SK-N-SH treated with all-trans-retinoic acid at 6 μM for 48 hours (cell line): ENCODE measurements at regions not wholly inside any gene's neighbourhood (a gene's known extent, or its start where the extent isn't known, plus 50 kb on each side); places are given as distances from the start of the nearest gene placed in this dataset.

ENCODE experiments used
- ARNTL ChIP-seq: fragments of 450-650 bp; formaldehyde crosslinking; IDR thresholded peaks from 2 replicates; pipeline ENCODE4 v1.5.0; 2020; ENCODE audit warnings: low read depth, mild to moderate bottlenecking, moderate library complexity, borderline replicate concordance
- CSRNP3 ChIP-seq: fragments of 250-450 bp; sonication (Bioruptor Pico); IDR thresholded peaks from 2 replicates; pipeline ENCODE4 v1.5.1; 2021; ENCODE audit warnings: mild to moderate bottlenecking, moderate library complexity
- PPARA ChIP-seq: fragments of 250-450 bp; sonication (Bioruptor Pico); IDR thresholded peaks from 2 replicates; pipeline ENCODE4 v1.5.0; 2020; ENCODE audit warnings: mild to moderate bottlenecking, borderline replicate concordance
- RARB ChIP-seq: fragments of 250-450 bp; sonication (Bioruptor Pico); IDR thresholded peaks from 2 replicates; pipeline ENCODE4 v1.8.0; 2021; ENCODE audit warnings: mild to moderate bottlenecking, moderate library complexity
- TF ChIP-seq, protein P1 (sequence below): fragments of 250-450 bp; sonication (Bioruptor Pico); IDR thresholded peaks from 2 replicates; pipeline ENCODE4 v1.8.0; 2020; ENCODE audit warnings: mild to moderate bottlenecking, moderate library complexity, borderline replicate concordance

DNA sequence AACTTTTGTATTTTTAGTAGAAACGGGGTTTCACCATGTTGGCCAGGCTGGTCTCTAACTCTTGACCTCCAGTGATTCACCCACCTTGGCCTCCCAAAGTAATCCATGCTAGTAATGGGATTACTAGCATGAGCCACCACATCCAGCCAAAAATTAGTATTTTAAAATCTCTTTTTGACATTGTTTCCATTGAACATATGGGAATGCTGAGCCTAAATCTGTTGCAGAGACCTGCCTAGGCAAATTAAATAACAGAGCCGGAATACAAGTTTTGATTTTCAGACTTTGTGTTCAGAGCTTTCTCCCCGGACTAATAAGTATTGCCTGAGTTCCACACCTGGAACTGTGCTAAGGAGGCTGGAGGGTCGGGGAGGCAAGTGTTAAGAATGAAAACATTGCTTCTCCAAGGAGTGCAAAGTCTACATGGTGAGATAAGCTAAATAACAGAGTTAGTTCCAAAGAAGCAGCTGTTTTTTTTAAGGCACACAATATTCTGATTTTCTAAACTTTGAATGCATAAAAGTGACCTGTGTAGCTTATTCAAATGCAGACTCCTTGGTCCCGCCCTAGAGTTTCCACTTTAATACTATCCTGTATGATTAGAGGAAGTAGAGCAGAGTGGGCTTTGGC lies 150.6 kb upstream of the CELF4 start:
- TF ChIP-seq RARB (CRISPR knock-in tag) (no peak), PPARA (CRISPR knock-in tag) (no peak), CSRNP3 (CRISPR knock-in tag) (no peak), ARNTL (CRISPR knock-in tag) (no peak)
- TF ChIP-seq, protein P1, sequence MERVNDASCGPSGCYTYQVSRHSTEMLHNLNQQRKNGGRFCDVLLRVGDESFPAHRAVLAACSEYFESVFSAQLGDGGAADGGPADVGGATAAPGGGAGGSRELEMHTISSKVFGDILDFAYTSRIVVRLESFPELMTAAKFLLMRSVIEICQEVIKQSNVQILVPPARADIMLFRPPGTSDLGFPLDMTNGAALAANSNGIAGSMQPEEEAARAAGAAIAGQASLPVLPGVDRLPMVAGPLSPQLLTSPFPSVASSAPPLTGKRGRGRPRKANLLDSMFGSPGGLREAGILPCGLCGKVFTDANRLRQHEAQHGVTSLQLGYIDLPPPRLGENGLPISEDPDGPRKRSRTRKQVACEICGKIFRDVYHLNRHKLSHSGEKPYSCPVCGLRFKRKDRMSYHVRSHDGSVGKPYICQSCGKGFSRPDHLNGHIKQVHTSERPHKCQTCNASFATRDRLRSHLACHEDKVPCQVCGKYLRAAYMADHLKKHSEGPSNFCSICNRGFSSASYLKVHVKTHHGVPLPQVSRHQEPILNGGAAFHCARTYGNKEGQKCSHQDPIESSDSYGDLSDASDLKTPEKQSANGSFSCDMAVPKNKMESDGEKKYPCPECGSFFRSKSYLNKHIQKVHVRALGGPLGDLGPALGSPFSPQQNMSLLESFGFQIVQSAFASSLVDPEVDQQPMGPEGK (CRISPR knock-in tag), result no peak
